ENCODE measurements at regions not wholly inside any gene's neighbourhood (a gene's known extent, or its start where the extent isn't known, plus 50 kb on each side); places are given as distances from the start of the nearest gene placed in this dataset.
"Not testable (repeated sequence)": the region's sequence is repeated elsewhere in the genome, so short reads cannot be mapped to it uniquely, and the experiment has no call there.

DNA sequence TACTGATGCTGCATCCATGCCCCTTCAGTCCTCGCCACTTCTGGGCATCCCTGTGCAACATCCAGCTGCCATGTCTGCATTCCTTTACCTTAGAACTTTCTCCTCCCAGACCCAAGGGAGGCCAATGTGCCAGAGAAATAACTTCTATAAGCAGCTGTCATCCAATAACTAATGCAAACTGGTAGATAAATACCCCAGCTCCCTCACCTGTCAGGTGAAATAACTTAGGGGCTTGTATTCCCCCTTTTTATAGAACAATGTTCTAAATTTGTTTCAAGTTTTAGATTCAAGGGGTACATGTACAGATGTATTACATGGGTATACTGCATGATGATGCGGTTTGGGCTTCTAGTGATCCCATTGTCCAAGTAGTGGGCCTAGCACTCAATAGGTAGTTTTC is 880.1 kb downstream of the UQCRFS1 start:
- DNase-seq, result no peak

- no peak for DNase-seq
These were observed 880.6 kb downstream of the UQCRFS1 start for GRCh38 chr19:28332351-28332750.

DNA sequence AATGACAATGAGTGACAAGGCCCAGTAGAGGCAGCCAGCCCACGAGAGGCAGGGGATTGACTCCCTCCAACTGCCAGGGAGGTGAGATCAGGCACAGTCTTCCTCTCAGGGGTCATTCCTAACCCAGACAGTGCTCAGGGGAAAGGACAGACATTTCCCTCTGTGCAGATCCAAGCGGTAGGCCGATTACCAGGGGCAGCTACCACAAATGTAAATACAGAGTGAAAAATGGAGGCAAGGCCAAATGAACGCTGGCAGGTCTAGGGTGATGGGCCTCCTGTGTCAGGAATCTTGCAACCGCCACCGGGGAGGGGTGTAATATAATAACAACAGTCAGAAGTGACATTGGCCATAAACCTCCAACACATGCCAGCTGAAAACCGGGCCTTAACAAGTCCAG is 881.4 kb downstream of the UQCRFS1 start:
- DNase-seq, result no peak

DNA sequence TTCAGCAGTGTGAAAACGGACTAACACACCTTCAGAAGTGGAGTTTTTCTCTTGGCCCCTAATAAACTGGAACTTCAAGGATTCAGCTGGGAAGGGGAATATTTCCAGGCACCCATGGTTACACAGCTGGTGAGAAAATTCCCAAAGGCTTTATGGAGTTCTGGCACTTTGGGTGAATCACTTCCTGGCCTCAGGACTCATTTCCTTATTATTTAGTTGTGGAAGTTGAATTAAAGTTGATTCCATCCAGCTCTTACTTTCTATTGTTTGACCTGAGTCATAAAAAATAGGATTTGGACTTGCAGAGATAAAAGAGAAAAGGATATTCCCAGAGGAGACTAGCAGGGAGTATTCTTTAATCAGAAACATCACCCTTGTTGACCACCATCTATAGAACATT is 882.1 kb downstream of the UQCRFS1 start:
- DNase-seq, result no peak

DNA sequence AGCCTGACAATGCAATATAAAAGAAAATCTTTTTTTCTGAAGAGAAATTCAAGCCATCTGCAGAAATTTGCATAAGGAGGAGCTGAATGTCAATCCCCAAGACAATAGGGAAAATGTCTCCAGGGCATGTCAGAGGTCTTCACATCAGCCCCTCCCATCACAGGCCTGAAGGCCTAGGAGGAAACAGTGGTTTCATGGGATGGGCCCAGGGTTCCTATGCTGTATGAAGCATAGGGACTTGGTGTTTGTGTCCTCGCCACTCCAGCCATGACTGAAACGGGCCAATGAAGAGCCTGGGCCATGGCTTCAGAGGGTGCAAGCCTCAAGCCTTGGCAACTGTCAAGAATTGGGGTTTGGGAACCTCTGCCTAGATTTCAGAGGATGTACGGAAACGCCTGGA is 883.5 kb downstream of the UQCRFS1 start:
- DNase-seq, result no peak

DNA sequence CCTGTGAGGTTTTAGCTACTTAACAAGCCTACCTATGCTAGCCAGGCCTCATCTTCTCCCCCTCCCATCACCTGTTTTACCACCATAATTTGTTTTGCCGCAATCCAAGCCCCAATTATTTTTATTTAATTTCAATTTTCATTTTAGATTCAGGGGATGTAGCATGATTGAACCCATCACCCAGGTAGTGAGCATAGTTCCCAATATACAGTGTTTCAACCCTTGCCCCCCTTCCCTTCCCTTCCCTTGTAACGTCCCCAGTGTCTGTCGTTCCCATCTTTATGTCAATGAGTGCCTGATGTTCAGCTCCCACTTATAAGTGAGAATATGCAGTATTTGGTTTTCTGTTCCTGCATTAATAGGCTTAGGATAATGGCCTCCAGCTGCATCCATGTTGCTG is 885.0 kb downstream of the UQCRFS1 start:
- DNase-seq, result no peak

GRCh38 chr19:28326746-28327145 is 886.2 kb downstream of the UQCRFS1 start:
- DNase-seq, result no peak

GRCh38 chr19:28324275-28325060 is 888.5 kb downstream of the UQCRFS1 start:
- no peak for DNase-seq

DNA sequence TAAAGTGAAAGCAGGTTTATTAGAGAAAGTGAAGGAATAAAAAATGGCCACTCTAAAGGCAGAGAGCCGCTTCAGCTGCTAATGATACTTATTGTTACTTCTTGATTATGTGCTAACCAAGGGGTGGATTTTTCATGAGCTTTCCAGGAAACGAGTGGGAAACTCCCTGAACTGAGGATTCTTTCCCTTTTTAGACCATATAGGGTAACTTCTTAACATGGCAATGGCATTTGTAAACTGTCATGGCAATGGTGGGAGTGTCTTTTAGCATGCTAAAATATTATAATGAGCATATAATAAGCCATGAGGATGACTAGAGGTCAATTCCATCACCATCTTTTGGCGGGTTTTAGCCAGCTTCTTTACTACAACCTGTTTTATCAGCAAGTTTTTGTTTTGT is 890.0 kb downstream of the UQCRFS1 start:
- no peak for DNase-seq

DNA sequence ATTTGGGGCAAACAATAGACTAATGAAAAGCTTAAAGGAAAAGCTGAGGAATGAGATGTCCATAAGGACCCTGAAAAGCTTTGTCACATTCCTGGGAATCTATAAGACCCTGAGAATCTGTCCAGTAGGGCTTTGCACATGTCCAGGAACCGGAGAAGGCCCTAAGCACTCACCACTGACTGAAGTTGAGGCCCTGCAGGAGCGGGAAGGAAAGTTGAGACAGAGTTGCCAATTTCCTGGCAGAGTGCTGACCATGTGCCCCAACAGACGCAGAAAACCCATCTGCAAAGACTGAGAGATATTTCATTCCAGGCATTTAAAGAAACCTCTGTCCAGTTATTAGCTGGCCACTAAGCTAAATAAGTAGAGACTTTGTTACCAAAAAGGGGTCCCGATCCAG is 890.5 kb downstream of the UQCRFS1 start:
- no peak for DNase-seq

GRCh38 chr19:28319918-28320317 is 893.0 kb downstream of the UQCRFS1 start:
- DNase-seq, result no peak

DNA sequence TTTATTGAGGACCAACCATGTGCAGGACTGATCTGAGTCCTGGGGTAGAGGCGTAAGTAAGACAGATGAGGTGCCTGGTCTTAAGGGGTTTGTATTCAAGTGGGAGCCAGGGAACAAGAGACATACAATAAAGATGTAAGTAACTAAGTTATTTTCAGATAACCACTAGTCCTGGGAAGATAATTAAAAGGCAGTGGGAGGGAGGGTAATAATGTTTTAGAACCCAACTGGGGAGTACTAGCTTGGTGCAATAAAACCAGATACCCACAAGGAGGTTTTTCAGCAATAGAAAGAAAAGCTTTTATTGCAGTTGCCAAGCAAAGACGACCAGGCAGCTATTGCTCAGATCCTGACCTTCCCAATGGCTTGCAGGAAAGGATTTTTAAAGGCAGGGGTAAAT is 893.7 kb downstream of the UQCRFS1 start:
- DNase-seq, result no peak

GRCh38 chr19:28318469-28319179 is 894.3 kb downstream of the UQCRFS1 start:
- no peak for DNase-seq

DNA sequence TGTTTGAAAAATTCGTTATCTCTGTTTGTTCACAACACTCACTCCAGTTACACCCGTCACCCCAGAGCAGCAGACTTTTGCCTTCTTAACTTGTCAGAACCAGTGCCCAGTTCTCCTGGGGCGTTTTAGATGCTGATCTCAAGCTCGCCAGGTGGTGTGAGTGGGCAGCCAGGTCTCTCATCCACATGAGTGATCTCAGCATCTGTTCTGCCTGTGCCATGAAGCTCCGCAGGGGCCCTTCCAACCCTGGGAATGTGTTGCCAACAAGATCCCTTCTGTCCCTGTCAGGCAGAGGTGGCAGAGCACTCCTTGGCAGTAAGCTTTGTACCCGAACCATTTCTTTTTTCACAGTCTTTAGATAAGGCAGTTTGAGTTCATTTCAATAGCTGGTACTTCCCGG is 896.5 kb downstream of the UQCRFS1 start:
- no peak for DNase-seq

DNA sequence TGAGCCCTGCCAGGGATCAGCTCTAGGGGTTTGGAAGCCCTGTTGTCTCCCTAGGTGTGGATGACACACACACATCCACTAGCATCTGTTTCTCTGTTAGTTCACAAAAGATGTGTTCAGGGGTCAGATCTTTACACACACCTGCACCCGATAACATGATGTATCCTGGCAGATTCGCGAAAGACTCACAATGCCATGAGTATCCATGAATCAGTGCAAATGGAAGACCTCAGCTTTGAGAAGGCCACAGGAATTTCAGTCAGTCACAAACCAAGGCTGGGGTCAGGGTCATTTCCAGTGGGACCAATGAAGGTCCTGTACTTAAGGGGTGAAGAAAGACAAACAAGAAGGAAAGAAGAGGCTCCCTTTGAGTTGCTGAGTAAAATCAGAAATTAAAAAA is 898.2 kb downstream of the UQCRFS1 start:
- no peak for DNase-seq

GRCh38 chr19:28314287-28314686 is 898.7 kb downstream of the UQCRFS1 start:
- no peak for DNase-seq

- no peak for DNase-seq
These were observed 899.3 kb downstream of the UQCRFS1 start for GRCh38 chr19:28313633-28314032.

DNA sequence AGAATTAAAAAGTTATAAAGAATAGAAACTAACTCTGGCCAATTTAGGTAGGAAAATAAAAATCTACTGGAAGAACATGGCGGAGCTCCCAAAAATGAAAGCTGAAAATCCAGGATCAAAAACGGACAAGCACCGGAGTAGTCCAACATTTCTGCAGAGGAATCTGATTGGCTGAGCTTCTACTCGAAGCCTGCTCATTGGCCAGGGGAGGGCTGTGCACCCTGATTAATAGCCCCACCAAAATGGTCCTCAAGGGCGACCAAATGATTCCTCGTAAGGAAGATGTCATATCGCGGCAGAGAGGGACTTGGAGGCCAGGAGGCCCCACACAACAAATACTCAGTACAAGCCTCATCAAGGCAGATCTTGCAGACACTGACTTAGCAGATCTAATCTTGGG is 900.7 kb downstream of the UQCRFS1 start:
- DNase-seq, result no peak

GRCh38 chr19:28310829-28311228 is 902.1 kb downstream of the UQCRFS1 start:
- not testable (repeated sequence) for DNase-seq

DNA sequence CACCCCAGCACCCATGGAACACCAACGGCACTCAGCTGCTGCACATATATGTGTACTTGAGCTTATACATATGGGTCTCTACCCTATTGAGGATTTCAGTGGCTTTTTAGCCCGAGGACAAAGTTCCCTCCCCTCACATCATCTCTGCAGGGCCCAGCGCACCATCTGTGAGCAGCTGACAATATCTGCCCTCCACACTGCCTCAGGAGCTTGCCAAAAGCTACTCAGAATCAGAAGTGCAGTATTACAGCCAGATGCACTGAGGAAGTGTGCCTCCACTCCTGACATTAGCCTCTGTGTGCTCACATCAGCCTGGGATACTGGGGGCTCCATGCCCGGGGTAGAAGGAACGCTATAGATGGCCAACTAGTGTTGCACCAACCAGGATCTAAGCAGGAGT is 903.9 kb downstream of the UQCRFS1 start:
- no peak for DNase-seq

DNA sequence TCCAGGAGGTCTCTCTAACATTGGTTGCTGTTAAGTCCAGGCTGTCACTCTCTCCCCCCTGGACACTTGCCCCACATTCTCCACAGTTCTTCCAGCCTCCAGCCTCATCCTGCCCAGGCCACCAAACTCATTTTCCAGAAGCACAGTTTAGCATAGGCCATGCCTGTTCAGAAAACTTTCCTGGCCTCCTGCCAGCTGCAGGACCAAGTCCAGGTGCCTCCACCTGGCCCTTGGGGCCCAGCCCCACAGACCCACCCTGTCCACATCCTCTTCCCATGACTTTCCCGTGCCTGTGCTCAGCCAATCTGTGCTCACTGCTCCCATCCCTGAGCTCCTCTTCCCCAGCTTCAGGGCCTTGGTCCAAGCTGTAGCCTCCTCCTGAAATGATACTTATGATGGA is 905.0 kb downstream of the UQCRFS1 start:
- no peak for DNase-seq

DNA sequence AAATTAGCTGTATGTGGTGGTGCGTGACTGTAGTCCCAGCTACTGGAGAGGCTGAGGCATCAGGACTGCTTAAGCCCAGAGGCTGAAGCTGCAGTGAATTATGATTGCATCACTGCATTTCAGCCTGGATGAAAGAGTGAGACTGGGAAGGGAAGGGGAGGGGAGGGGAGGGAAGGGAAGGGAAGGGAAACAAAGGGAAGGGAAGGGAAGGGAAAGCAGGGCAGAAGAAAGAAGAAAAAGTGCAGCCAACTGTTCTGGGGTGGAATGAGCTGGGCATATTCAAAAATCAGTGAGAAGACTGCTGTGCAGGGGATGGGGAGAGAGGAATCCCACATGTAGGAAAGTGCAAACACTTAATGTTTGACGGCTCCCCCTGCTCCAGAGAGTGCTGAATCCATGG is 905.5 kb downstream of the UQCRFS1 start:
- DNase-seq, result no peak

- DNase-seq, result no peak
These were observed 907.4 kb downstream of the UQCRFS1 start for GRCh38 chr19:28305513-28305912.

GRCh38 chr19:28303502-28303901 is 909.4 kb downstream of the UQCRFS1 start:
- DNase-seq, result no peak

DNA sequence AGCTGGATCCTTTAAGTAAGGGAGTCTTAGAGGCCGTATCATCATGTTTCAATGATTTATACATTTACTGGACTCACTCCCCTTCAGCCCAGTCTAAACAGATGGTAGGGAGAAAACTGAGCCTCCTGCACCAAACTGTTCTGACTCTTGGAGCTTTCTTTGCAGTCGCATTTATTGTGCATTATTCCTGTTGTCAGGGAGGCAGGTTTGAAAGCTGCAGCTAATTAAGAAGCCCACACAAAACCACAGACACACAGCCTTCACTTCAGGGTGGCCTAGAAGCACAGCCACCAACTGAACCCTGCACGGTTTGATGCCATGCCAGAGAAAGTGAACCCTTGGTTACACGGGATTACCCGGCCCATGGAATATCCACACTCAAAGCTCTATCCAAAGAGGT is 911.0 kb downstream of the UQCRFS1 start:
- no peak for DNase-seq
